ENCODE measurements at regions not wholly inside any gene's neighbourhood (a gene's known extent, or its start where the extent isn't known, plus 50 kb on each side); places are given as distances from the start of the nearest gene placed in this dataset.
A peak's percentile ranks its signal among the peaks of the same experiment; 100 is the strongest.
"Not testable (repeated sequence)": the region's sequence is repeated elsewhere in the genome, so short reads cannot be mapped to it uniquely, and the experiment has no call there.

DNA sequence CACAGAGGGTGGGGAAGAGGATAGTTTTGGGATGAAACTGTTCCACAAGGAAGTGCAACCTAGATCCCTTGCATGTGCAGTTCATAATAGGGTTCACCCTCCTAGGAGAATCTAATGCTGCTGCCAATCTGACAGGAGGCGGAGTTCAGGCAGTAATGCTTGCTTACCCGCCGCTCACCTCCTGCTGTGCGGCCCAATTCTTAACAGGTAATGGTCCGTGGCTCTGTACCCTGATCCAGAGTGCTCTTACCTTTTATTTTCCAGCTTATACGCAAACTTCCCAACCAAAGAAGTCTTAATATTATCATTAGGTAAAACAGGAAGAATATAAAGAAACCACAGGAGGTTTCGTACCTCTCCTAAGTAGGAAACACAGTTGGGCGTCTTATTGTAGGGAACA, 82.7 kb upstream of the CD302 start:
- Mint-ChIP-seq H3K9me3 (no peaks in the 10 kb centered on the region), H3K4me1 (peaks cover 15% of the 10 kb centered on the region)

DNA sequence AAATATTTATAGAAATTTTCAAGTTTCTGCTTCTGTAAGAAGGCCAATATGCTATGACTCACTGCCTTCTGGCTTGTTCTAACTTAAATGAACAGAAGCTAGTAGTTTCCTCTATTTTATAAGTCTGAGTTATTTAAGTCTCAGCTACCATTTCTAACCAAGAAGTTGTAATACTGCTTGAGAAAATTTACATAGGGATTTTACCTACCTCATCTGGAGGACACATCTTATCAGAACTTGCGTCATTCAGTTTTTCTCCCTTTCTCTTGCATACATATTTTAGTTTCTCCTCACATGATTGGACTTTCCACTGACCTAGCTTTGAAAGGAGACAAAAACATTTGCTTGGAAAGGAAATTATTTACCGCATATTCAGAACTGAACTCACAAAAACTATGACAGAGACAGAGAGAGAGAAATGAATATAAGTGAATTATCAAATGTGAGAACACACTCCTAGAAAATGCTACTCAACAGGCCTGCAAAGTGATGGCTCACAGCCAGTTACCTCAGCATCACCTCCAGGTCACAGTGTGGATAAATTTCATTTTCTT, 81.1 kb upstream of the CD302 start:
- Mint-ChIP-seq H3K27me3 (no peaks in the 10 kb centered on the region), H3K9me3 (no peaks in the 10 kb centered on the region), H3K36me3 (peaks cover 22% of the 10 kb centered on the region), H3K4me1 (peaks cover 15% of the 10 kb centered on the region), H3K27ac (peak overlapping the region; percentile 90), H3K4me3 (no peak overlapping the region)

More for the DNA sequence above, 82.7 kb upstream of the CD302 start:
- no peak overlapping the region for H3K27ac Mint-ChIP-seq
- H3K27me3 Mint-ChIP-seq = no peaks in the 10 kb centered on the region
- H3K36me3 Mint-ChIP-seq = peaks cover 18% of the 10 kb centered on the region
- no peak overlapping the region for H3K4me3 Mint-ChIP-seq

DNA sequence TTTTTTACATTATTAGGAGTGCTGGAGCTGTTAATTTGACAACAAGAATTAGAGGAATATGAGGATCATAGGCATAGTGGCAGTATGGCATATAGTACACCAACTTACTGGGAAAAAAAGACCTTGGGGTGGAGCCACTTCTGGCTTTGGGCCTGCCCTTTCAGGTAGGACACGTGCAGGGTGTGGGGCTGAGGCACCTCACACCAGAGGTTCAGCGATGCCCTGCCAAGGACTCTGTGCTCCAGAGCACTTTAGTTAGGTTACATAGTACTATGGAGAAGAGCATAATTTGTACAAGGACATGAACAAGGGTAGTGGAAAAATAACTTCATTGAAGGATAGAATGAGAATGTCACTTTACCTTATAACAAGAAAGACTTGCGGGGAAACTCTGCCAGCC, 77.1 kb upstream of the CD302 start:
- Mint-ChIP-seq H3K36me3 (peaks cover 34% of the 10 kb centered on the region), H3K4me1 (peaks cover 15% of the 10 kb centered on the region), H3K27ac (no peak overlapping the region), H3K9me3 (no peaks in the 10 kb centered on the region), H3K27me3 (no peaks in the 10 kb centered on the region), H3K4me3 (no peak overlapping the region)

DNA sequence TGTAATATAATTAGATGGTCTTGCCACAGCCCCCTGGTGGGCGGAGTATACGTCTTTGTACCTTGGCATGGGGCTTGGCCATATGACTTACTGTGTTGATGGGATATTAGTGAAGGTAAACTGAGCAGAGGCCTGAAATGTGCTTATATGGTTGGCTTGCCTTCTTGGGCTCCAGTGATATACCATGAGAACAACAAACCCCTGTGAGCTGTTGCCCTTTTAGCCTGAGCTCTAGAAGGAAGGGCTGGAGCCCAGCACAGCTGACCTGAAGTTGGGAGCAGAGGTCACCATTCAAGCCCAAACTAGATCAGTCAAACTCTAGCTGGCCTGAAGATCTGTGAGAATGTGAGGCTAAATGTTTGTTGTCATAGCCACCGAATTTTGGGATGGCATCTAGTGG, 75.2 kb upstream of the CD302 start:
- Mint-ChIP-seq H3K4me3 (no peak overlapping the region), H3K27ac (no peak overlapping the region), H3K36me3 (peaks cover 38% of the 10 kb centered on the region), H3K9me3 (no peaks in the 10 kb centered on the region), H3K27me3 (no peaks in the 10 kb centered on the region), H3K4me1 (peaks cover 5% of the 10 kb centered on the region)

DNA sequence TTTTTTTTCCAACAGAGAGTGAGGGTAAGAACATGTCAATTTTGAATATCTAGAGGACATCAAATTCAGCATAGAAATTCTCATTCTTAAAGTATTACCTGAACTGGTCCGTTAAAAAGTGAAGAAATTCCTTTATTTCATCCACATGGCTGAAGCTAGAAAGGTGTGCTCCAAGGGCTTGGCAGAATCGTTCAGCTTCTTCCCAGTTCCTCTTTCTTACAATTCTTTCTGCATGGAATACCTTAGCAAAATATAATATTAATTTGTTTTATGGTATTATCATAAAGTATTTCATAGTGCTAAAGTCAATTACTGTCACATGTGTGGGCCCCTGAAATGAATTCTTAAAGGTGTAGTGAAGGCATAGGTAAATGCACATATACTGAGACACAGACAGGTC, 74.3 kb upstream of the CD302 start:
- Mint-ChIP-seq H3K4me3 (no peak overlapping the region), H3K4me1 (no peaks in the 10 kb centered on the region), H3K27me3 (no peaks in the 10 kb centered on the region), H3K36me3 (peaks cover 39% of the 10 kb centered on the region), H3K27ac (no peak overlapping the region), H3K9me3 (no peaks in the 10 kb centered on the region)

DNA sequence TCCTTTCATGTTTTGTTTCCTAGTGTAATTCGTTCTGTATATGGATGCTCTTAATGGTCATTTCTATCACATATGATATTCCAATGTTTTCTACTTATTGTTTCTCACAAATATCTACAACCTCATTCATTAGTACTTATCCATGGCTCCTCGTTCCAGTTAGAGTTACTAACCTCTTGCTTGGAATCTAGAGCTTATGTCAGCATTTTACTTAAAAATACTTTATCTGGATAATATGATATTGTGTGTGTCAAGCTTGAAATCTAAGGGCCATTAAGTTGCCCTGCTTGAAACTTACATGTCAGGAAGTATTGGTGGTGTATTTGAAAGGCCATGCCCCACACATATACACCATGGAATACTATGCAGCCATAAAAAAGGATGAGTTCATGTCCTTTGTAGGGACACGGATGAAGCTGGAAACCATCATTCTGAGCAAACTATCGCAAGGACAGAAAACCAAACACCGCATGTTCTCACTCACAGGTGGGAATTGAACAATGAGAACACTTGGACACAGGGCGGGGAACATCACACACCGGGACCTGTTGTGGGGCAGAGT, 70.7 kb upstream of the CD302 start:
- H3K9me3 Mint-ChIP-seq, H3K27ac Mint-ChIP-seq, H3K27me3 Mint-ChIP-seq, H3K4me3 Mint-ChIP-seq, H3K4me1 Mint-ChIP-seq: not testable (repeated sequence)
- peaks cover 48% of the 10 kb centered on the region for H3K36me3 Mint-ChIP-seq

DNA sequence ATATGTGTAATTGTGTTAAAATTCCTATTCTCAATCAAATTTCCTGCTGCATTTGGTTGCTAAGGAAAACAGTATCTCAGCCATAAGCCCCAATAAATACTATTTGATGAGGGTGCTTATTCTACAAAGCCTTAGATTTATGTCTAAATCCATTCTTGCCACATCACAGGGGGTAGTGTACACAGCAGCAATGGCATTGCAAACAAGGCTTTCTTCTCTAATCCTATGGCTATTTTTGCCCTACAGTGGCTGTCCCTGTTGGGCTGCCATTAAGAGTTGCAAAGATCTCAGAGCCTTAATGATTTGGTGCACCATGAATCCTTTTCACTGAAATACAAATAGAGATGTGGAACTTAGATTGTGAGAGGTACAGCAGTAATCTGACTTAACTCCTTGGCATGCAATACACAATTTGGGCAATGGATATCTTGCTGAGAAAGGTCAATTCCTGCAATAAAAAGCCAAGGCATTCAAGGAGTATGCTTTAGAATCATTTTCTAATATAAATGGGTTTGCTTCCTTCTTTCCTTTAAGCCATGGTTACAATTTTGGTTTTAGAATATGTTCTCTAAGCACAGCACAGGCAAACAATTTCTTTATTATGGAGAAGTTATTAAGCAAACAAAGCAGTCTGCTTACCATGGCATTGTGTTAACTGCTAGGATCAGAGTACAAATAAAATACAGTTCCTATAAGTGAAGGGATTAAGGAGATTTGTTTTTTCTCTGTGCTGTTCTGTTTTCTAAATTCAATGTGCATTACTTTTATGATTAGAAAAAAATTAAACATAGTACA, 69.8 kb upstream of the CD302 start:
- Mint-ChIP-seq H3K4me1 (no peaks in the 10 kb centered on the region), H3K36me3 (peaks cover 51% of the 10 kb centered on the region), H3K27me3 (no peaks in the 10 kb centered on the region), H3K9me3 (no peaks in the 10 kb centered on the region), H3K27ac (no peak overlapping the region), H3K4me3 (no peak overlapping the region)

DNA sequence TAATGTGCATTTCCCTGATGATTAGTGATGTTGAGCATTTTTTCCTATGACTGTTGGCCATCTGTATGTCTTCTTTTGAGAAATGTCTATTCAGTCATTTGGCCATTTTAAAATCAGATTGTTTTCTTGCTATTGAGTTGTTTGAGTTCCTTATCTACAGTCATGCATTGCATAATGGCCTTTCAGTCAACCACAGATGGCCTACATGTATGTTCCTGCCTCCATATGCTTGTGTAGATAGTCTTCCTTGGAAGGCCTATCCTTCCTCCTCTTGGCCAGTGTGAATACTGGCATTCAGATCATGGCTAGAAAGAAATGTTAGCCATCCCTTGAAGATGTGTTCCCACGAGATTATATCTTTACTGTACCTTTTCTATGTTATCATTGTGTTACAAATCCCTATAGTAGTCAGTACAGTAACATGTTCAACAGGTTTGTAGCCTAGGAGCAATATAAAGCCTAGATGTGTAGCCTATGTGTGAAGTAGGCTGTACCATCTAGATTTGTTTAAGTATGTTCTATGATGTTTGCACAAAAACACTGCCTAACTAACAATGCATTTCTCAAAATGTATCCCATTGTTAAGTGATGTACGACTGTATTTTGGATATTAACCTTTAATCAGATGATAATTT, 65.6 kb upstream of the CD302 start:
- H3K9me3 Mint-ChIP-seq = no peaks in the 10 kb centered on the region
- no peaks in the 10 kb centered on the region for H3K4me1 Mint-ChIP-seq
- peaks cover 46% of the 10 kb centered on the region for H3K36me3 Mint-ChIP-seq

DNA sequence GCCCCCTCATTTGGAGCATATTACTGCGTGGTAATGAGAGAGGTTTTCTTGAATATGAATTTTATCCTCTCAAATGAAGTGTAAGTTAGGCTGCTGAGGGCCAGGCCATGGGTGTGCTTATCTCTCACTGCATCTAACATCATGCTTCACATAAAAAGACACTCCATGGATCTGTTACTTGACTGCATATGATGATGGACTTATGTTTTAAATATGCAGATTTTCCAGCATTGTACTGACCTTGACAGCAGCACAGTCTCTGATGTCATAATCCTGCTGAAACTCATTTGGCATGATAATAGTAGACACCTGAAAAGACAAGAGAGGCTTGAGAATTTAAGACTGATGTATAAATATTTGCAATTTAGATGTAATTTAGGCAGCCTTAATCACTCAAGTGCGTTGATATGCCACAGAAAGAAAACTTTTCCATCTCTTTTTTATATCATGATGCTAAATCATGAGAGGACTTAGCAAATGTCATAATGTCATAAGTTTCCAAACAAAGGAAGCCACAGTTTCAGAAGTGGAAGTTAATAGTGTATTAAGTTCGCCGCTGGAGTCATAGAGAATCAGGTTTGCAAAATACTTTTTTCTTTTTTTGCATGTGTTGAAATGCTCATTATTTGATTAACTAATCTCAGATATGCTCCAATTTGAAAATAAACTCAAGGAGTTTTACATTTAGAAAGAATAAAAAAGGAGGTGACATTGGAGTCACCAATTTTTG, 62.7 kb upstream of the CD302 start:
- Mint-ChIP-seq H3K27ac (no peak overlapping the region), H3K4me3 (no peak overlapping the region), H3K36me3 (peaks cover 43% of the 10 kb centered on the region), H3K4me1 (no peaks in the 10 kb centered on the region), H3K9me3 (no peaks in the 10 kb centered on the region), H3K27me3 (no peaks in the 10 kb centered on the region)

More for the DNA sequence above, 65.6 kb upstream of the CD302 start:
- no peaks in the 10 kb centered on the region for H3K27me3 Mint-ChIP-seq
- H3K4me3 Mint-ChIP-seq = no peak overlapping the region
- no peak overlapping the region for H3K27ac Mint-ChIP-seq

DNA sequence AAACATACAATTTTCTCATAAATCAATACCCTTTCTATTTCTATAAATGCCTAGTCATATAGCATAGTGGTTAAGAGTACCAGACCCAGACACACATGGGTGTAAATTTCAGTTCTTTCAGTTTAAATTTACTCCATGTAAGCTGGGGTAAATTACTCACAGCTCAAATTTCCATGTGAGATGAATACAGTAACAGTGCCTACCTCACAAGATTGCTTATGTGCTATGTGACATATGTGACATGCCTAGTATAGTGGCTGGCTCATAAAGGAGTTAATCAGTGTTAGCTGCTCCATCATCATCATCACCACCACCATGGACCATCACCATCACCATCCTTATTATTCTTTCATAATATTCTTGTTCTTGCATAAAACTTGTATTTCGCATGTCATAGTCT, 61.6 kb upstream of the CD302 start:
- Mint-ChIP-seq H3K36me3 (peaks cover 44% of the 10 kb centered on the region), H3K27ac (no peak overlapping the region), H3K4me1 (no peaks in the 10 kb centered on the region), H3K27me3 (no peaks in the 10 kb centered on the region), H3K9me3 (no peaks in the 10 kb centered on the region), H3K4me3 (no peak overlapping the region)

DNA sequence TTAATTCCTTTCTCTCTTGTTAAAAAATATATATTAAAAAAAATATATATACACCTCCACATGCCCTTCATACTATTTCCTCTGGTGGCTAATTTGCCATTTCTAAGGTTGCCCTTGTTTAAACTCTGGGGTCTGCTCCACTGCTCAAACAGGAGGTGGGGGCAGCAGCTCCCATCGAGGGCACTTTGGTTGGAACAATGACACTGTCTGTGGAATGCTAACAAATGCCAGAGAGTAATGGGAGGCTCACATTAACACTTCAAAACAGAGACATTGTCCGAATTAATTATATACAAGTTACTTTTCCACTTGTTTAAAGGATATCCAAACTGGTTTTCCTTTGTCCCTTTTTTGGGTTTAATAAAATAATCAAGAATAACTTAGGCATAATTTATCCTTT, 58.8 kb upstream of the CD302 start:
- H3K4me1 Mint-ChIP-seq = no peaks in the 10 kb centered on the region
- no peaks in the 10 kb centered on the region for H3K9me3 Mint-ChIP-seq
- H3K27ac Mint-ChIP-seq = no peak overlapping the region
- peaks cover 37% of the 10 kb centered on the region for H3K36me3 Mint-ChIP-seq
- no peaks in the 10 kb centered on the region for H3K27me3 Mint-ChIP-seq
- no peak overlapping the region for H3K4me3 Mint-ChIP-seq

DNA sequence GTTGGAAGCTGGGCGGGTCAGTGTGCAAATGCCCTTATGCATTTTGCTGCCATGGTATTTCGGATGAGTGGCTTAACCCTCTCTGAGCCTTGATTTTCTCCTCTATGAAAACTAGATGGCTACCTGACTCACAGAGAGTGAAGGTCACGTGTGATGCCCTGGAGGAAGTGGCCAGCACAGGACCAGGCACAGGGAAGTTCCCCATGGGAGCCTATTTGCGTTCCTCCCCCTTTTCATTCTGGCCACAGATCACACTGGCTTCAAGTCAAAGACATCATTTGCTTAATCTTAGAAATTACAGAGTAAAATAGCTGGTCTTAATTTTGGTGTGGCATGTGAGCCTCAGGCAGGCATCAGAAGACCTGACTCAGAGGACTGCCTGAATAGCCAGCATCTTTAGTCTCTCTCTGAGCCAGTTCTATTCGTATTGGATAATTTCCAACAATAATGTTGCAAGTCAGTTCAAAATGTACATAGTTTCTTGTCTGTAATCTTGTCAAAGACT, 57.6 kb upstream of the CD302 start:
- Mint-ChIP-seq H3K4me1 (no peaks in the 10 kb centered on the region), H3K36me3 (peaks cover 36% of the 10 kb centered on the region), H3K9me3 (no peaks in the 10 kb centered on the region), H3K4me3 (no peak overlapping the region), H3K27me3 (no peaks in the 10 kb centered on the region), H3K27ac (peak overlapping the region; percentile 36)

DNA sequence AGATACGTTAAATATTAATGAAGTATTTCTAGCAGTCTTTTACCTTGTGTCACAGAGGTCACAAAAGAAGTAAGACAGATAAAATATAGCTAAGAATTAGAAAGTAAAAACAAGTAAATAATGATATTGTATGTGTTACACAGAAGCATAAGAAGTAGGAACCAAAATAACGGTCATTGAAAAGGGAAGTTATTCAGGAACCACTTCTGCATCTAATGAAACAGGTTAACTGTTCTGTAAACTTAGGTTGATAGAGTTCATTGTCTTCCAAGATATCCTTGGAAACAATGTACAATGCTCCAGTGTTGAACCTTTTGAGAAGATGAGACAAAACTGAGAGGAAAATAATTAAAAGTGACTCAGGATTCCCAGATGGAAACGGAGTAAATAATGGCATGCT, 57.1 kb upstream of the CD302 start:
- H3K4me3 Mint-ChIP-seq = no peak overlapping the region
- H3K36me3 Mint-ChIP-seq = peaks cover 35% of the 10 kb centered on the region
- no peak overlapping the region for H3K27ac Mint-ChIP-seq
- no peaks in the 10 kb centered on the region for H3K27me3 Mint-ChIP-seq
- H3K4me1 Mint-ChIP-seq = no peaks in the 10 kb centered on the region
- no peaks in the 10 kb centered on the region for H3K9me3 Mint-ChIP-seq

DNA sequence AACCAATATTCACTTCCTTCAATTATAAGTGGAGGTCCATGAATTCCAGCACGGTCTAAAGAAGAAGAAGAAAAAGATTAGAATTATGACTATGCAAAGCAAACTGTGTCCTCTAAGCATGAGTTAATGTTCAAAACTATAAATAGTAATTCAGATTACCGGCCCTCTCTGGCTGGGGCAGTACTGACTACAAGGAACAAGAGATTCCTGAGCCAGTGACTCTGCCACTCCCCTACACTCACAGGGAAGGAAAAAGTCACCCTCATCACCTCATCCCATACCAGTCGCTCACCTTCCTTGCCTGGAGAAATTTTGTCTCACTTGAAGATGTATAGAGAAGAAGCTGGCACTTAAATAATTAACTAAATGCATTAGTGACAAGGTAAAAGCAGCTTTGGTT, 56.5 kb upstream of the CD302 start:
- no peaks in the 10 kb centered on the region for H3K27me3 Mint-ChIP-seq
- no peak overlapping the region for H3K4me3 Mint-ChIP-seq
- H3K9me3 Mint-ChIP-seq = no peaks in the 10 kb centered on the region
- H3K27ac Mint-ChIP-seq = no peak overlapping the region
- H3K4me1 Mint-ChIP-seq = no peaks in the 10 kb centered on the region
- H3K36me3 Mint-ChIP-seq = peaks cover 37% of the 10 kb centered on the region

DNA sequence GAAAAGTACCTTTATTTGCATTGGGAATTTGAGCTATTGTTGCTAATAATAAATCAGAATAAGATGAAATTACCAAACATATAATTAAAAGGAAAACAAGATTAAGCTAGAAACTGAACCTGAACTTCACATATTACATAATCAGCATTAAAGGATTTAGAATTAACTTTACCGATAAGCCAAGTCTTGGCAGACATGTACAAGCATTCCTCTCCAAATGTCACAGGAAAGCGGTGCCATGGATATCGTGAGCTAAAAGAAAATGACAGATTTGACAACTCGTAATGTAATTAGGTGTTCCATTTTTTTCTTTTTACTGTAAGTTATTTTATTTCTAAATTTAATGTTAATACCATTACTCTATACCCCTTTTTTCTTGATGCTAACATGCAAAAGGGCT, 55.1 kb upstream of the CD302 start:
- Mint-ChIP-seq H3K4me1 (no peaks in the 10 kb centered on the region), H3K27ac (no peak overlapping the region), H3K9me3 (no peaks in the 10 kb centered on the region), H3K4me3 (no peak overlapping the region), H3K27me3 (no peaks in the 10 kb centered on the region), H3K36me3 (peaks cover 39% of the 10 kb centered on the region)
